Cardiac muscle cell (in vitro differentiated cells and primary cell): ENCODE measurements at regions not wholly inside any gene's neighbourhood (a gene's known extent, or its start where the extent isn't known, plus 50 kb on each side); places are given as distances from the start of the nearest gene placed in this dataset.

ENCODE experiments used
- DNase-seq, 2 donors: peaks; one replicate each; pipeline versions ENCODE4 v3.0.0 to v3.0.0-alpha.2; 2010 to 2017; ENCODE audit warnings: low read depth in 1 of 2, low spot score in 1 of 2
- H3K27ac ChIP-seq: fragments of 200-600 bp; sonication (generic); 2 replicates; pipeline ENCODE4 v1.5.1; 2016
- H3K27me3 ChIP-seq: fragments of 200-600 bp; sonication (generic); 2 replicates; pipeline ENCODE4 v1.6.0; 2016; ENCODE audit warnings: control low read depth
- H3K36me3 ChIP-seq: fragments of 200-600 bp; sonication (generic); 2 replicates; pipeline ENCODE4 v1.5.1; 2016; ENCODE audit warnings: control low read depth
- H3K4me1 ChIP-seq: fragments of 200-600 bp; sonication (generic); 2 replicates; pipeline ENCODE4 v1.8.1; 2017; ENCODE audit warnings: low read depth, mild to moderate bottlenecking, mixed run types
- H3K4me3 ChIP-seq: fragments of 200-600 bp; sonication (generic); 2 replicates; pipeline ENCODE4 v1.5.1; 2016; ENCODE audit warnings: mild to moderate bottlenecking
- H3K9me3 ChIP-seq: fragments of 200-600 bp; sonication (generic); 2 replicates; pipeline ENCODE4 v1.5.1; 2017; ENCODE audit warnings: low read depth, mild to moderate bottlenecking, control low read depth
- CTCF ChIP-seq: IDR thresholded peaks from 2 replicates; pipeline ENCODE4 v1.5.1; 2012; ENCODE audit warnings: low read depth, mild to moderate bottlenecking, low read length

GRCh38 chr17:33797181-33797580 is 457.9 kb upstream of the CCL2 start:
- Histone ChIP-seq H3K4me1 (no peaks in the 10 kb centered on the region), H3K9me3 (no peaks in the 10 kb centered on the region), H3K36me3 (no peaks in the 10 kb centered on the region), H3K27ac (no peak overlapping the region), H3K27me3 (peaks cover 16% of the 10 kb centered on the region), H3K4me3 (no peak overlapping the region)
- TF ChIP-seq CTCF: no peak
- DNase-seq: no peak

GRCh38 chr17:33798308-33798707 is 456.8 kb upstream of the CCL2 start:
- Histone ChIP-seq H3K27me3 (peaks cover 23% of the 10 kb centered on the region), H3K9me3 (no peaks in the 10 kb centered on the region), H3K4me3 (no peak overlapping the region), H3K27ac (no peak overlapping the region), H3K4me1 (no peaks in the 10 kb centered on the region), H3K36me3 (no peaks in the 10 kb centered on the region)
- DNase-seq: no peak
- no peak for TF ChIP-seq CTCF

GRCh38 chr17:33802349-33803198 is 452.5 kb upstream of the CCL2 start:
- peaks cover 3% of the 10 kb centered on the region for H3K4me1 ChIP-seq
- DNase-seq: no peak
- H3K9me3 ChIP-seq: no peaks in the 10 kb centered on the region
- no peak overlapping the region for H3K27ac ChIP-seq
- no peaks in the 10 kb centered on the region for H3K36me3 ChIP-seq
- TF ChIP-seq CTCF: no peak
- H3K27me3 ChIP-seq: peaks cover 21% of the 10 kb centered on the region
- H3K4me3 ChIP-seq: no peak overlapping the region

- Histone ChIP-seq H3K27ac (no peak overlapping the region), H3K4me1 (peaks cover 3% of the 10 kb centered on the region), H3K9me3 (no peaks in the 10 kb centered on the region), H3K4me3 (no peak overlapping the region), H3K27me3 (peaks cover 19% of the 10 kb centered on the region), H3K36me3 (no peaks in the 10 kb centered on the region)
- DNase-seq: no peak
- TF ChIP-seq CTCF: no peak
Measured at GRCh38 chr17:33803199-33803685, 451.8 kb upstream of the CCL2 start.

- H3K27ac ChIP-seq: no peak overlapping the region
- no peaks in the 10 kb centered on the region for H3K36me3 ChIP-seq
- no peak overlapping the region for H3K4me3 ChIP-seq
- peaks cover 19% of the 10 kb centered on the region for H3K27me3 ChIP-seq
- TF ChIP-seq CTCF: no peak
- no peaks in the 10 kb centered on the region for H3K9me3 ChIP-seq
- DNase-seq: no peak
- H3K4me1 ChIP-seq: peaks cover 3% of the 10 kb centered on the region
Measured at GRCh38 chr17:33803686-33804085, 451.4 kb upstream of the CCL2 start.
